ENCODE measurements at regions not wholly inside any gene's neighbourhood (a gene's known extent, or its start where the extent isn't known, plus 50 kb on each side); places are given as distances from the start of the nearest gene placed in this dataset.

DNA sequence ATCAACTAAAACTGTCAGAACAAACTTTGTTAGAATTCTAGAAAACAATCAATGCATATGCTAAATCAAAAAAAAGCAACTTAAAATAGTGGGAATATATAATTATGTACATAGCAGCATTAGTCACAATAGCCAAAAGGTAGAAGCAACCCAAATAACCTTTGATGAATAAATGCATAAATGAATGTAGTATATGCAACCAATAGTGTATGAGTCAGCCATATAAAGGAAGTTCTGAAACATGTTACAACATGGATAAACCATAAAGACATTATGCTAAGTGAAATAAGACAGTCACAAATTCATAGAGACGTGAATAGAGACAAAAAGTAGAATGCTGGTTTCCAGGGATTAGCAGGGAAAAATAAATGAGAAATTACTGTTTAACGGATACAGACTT, 762.8 kb upstream of the INTU start:
- WGBS, 2 donors: 66 to 69% methylated on average over 2 of the region's 2 CpGs
- intact Hi-C loops (cut with DNase I; ENCODE audit: low total_unique reads): no loop called here
- no peak overlapping the region for H3K4me3 ChIP-seq (ENCODE audit: low read depth, poor library complexity, severe bottlenecking)
- DNase-seq (ENCODE audit: low spot score in 2 of 2): no peak
- TF ChIP-seq, protein P1, sequence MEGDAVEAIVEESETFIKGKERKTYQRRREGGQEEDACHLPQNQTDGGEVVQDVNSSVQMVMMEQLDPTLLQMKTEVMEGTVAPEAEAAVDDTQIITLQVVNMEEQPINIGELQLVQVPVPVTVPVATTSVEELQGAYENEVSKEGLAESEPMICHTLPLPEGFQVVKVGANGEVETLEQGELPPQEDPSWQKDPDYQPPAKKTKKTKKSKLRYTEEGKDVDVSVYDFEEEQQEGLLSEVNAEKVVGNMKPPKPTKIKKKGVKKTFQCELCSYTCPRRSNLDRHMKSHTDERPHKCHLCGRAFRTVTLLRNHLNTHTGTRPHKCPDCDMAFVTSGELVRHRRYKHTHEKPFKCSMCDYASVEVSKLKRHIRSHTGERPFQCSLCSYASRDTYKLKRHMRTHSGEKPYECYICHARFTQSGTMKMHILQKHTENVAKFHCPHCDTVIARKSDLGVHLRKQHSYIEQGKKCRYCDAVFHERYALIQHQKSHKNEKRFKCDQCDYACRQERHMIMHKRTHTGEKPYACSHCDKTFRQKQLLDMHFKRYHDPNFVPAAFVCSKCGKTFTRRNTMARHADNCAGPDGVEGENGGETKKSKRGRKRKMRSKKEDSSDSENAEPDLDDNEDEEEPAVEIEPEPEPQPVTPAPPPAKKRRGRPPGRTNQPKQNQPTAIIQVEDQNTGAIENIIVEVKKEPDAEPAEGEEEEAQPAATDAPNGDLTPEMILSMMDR (IDR thresholded peaks at IDR 0.05): no peak
- no peak for TF ChIP-seq POLR2A (IDR thresholded peaks at IDR 0.05)

DNA sequence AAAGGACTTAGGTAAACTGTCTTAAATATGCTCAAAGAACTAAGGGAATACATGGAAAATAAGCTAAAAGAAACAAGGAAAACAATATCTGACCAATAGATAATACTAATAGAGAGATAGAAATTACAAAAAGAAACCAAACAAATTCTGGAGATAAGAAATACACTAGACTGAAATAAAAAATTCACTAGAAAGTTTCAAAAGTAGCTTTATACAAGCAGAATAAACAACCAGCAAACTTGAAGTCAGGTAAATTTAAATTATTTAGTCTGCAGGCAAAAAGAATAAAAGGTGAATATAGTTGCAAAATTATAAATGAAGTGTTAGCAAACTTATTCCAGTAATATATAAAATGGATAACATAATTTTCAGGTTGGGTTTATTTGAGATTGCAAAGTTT, 760.9 kb upstream of the INTU start:
- intact Hi-C loops (cut with DNase I; ENCODE audit: low total_unique reads): no loop called here
- DNase-seq (ENCODE audit: low spot score in 2 of 2): no peak
- TF ChIP-seq POLR2A (IDR thresholded peaks at IDR 0.05): no peak
- TF ChIP-seq, protein P1 (IDR thresholded peaks at IDR 0.05): no peak
- H3K4me3 ChIP-seq (ENCODE audit: low read depth, poor library complexity, severe bottlenecking): no peak overlapping the region

DNA sequence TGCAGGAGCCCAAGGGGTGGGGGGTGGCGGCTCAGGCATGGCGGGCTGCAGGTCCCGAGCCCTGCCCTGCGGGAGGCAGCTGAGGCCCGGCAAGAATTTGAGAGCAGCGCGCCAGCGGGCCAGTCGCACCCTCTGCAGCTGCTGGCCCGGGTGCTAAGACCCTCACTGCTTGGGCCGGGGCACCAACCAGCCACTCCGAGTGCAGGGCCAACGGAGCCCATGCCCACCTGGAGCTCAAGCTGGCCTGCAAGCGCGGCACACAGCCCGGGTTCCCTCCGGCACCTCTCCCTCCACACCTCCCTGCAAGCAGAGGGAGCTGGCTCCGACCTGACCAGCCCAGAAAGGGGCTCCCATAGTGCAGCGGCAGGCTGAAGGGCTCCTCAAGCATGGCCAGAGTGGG, 758.2 kb upstream of the INTU start:
- no peak overlapping the region for H3K4me3 ChIP-seq (ENCODE audit: low read depth, poor library complexity, severe bottlenecking)
- DNase-seq (ENCODE audit: low spot score in 2 of 2): no peak
- no peak for TF ChIP-seq POLR2A (IDR thresholded peaks at IDR 0.05)
- TF ChIP-seq, protein P1 (IDR thresholded peaks at IDR 0.05): no peak
- 88 to 97% methylated on average over 8 to 18 of the region's 19 CpGs for WGBS, 2 donors
- intact Hi-C loops (cut with DNase I; ENCODE audit: low total_unique reads): no loop called here

DNA sequence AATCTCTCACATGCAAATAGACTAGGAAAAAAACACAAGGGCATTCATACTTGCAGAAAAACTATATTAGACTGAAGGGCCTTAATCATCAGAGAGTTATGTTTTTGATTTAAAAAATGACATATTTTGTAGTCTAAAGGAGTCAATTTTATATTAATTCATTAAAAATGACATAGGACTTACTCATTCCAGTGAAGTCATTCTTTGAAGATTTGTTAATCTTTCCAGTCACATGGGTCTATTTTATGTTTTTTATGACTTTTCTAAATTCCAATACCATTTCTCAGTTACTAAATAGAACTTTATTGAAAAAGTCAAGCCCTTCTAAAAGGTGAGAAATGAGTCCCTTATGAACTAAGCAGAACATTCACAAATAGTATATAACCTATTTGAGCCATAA, 743.8 kb upstream of the INTU start:
- no peak for DNase-seq (ENCODE audit: low spot score in 2 of 2)
- intact Hi-C loops (cut with DNase I; ENCODE audit: low total_unique reads): loop anchor here (2.0 kb wide), 1 partner anchor 64 kb away; no protein-coding TSS in a partner anchor
- no peak overlapping the region for H3K4me3 ChIP-seq (ENCODE audit: low read depth, poor library complexity, severe bottlenecking)
- TF ChIP-seq POLR2A (IDR thresholded peaks at IDR 0.05): no peak

DNA sequence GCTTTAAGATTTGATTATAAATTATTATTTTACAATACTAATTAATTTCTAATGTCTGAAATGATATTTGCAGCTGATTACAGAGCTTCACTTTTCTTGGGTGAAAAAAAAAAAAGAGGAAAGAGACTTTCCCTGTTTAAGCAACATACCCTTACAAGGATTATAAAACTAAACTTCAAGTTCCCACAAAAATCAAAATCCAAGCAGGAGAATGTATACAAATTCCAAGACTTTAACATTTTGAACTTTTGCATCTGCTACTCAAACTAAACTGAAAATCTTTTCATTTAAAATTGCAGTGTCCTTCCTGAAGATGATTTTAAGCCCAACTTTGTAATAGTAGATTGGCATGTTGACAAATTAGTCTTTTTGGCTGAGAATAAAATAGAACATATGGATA, 742.4 kb upstream of the INTU start:
- no peak for TF ChIP-seq POLR2A (IDR thresholded peaks at IDR 0.05)
- TF ChIP-seq, protein P1 (IDR thresholded peaks at IDR 0.05): no peak
- no peak for DNase-seq (ENCODE audit: low spot score in 2 of 2)
- intact Hi-C loops (cut with DNase I; ENCODE audit: low total_unique reads): no loop called here
- no peak overlapping the region for H3K4me3 ChIP-seq (ENCODE audit: low read depth, poor library complexity, severe bottlenecking)

DNA sequence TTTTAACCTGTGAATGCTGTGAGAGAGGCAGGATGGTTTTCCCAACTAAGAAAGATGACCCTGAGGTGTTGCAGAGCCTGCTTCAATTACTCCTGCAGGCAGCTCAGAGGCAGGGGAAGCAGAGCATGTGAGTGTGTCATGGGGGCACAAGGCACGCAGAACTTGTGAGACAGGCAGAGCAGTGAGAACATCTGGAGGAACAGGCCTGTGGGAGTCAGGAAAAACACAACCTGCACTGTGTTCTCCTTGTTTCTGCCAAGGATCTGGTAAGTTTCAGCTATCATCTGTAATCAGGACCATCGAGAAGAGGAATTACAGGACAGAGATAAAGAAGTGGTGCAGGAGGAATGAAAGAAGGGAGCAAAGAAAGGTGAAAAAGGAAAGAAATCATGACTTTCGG, 741.8 kb upstream of the INTU start:
- WGBS, 2 donors: 63 to 67% methylated on average over 3 of the region's 3 CpGs
- H3K4me3 ChIP-seq (ENCODE audit: low read depth, poor library complexity, severe bottlenecking): no peak overlapping the region
- no peak for DNase-seq (ENCODE audit: low spot score in 2 of 2)
- TF ChIP-seq POLR2A (IDR thresholded peaks at IDR 0.05): no peak
- TF ChIP-seq, protein P1 (IDR thresholded peaks at IDR 0.05): no peak
- intact Hi-C loops (cut with DNase I; ENCODE audit: low total_unique reads): no loop called here

All from lower leg skin (tissue), 4 donors.